ENCODE measurements at regions not wholly inside any gene's neighbourhood (a gene's known extent, or its start where the extent isn't known, plus 50 kb on each side); places are given as distances from the start of the nearest gene placed in this dataset.

- TF ChIP-seq TCF4 (CRISPR knock-in tag; IDR thresholded peaks at IDR 0.05; ENCODE audit: borderline replicate concordance) (no peak), TSHZ2 (CRISPR knock-in tag; IDR thresholded peaks at IDR 0.05) (no peak), POU6F1 (CRISPR knock-in tag; IDR thresholded peaks at IDR 0.05; ENCODE audit: borderline replicate concordance, low read depth) (no peak), RARB (CRISPR knock-in tag; IDR thresholded peaks at IDR 0.05) (no peak), ISL1 (CRISPR knock-in tag; IDR thresholded peaks at IDR 0.05) (no peak), CSRNP3 (CRISPR knock-in tag; IDR thresholded peaks at IDR 0.05) (no peak), CSDC2 (CRISPR knock-in tag; IDR thresholded peaks at IDR 0.05) (no peak), SNAI2 (CRISPR knock-in tag; IDR thresholded peaks at IDR 0.05) (no peak), PATZ1 (CRISPR knock-in tag; IDR thresholded peaks at IDR 0.05; ENCODE audit: borderline replicate concordance) (no peak), TOX (CRISPR knock-in tag; IDR thresholded peaks at IDR 0.05; ENCODE audit: borderline replicate concordance) (no peak), CREB5 (CRISPR knock-in tag; IDR thresholded peaks at IDR 0.05; ENCODE audit: low read depth) (no peak), ZFP3 (CRISPR knock-in tag; IDR thresholded peaks at IDR 0.05) (no peak), ZC3H10 (CRISPR knock-in tag; IDR thresholded peaks at IDR 0.05) (no peak), ESRRG (CRISPR knock-in tag; IDR thresholded peaks at IDR 0.05) (no peak)
- ATAC-seq = no peak
Observed at GRCh38 chr2:185640588-185640987, 98.0 kb upstream of the FSIP2 start.

GRCh38 chr2:185643434-185643833, 95.2 kb upstream of the FSIP2 start:
- no peak for ATAC-seq
- TF ChIP-seq GLIS3 (CRISPR knock-in tag; IDR thresholded peaks at IDR 0.05) (no peak), ISL1 (CRISPR knock-in tag; IDR thresholded peaks at IDR 0.05) (no peak), CSRNP3 (CRISPR knock-in tag; IDR thresholded peaks at IDR 0.05) (no peak), PPARA (CRISPR knock-in tag; IDR thresholded peaks at IDR 0.05; ENCODE audit: borderline replicate concordance) (no peak), BACH2 (CRISPR knock-in tag; IDR thresholded peaks at IDR 0.05; ENCODE audit: borderline replicate concordance) (no peak), ARNTL (CRISPR knock-in tag; IDR thresholded peaks at IDR 0.05; ENCODE audit: borderline replicate concordance, low read depth) (no peak), TOX (CRISPR knock-in tag; IDR thresholded peaks at IDR 0.05; ENCODE audit: borderline replicate concordance) (no peak), SNAI2 (CRISPR knock-in tag; IDR thresholded peaks at IDR 0.05) (no peak), ZFP3 (CRISPR knock-in tag; IDR thresholded peaks at IDR 0.05) (no peak), ZNF70 (CRISPR knock-in tag; IDR thresholded peaks at IDR 0.05) (no peak), CREB5 (CRISPR knock-in tag; IDR thresholded peaks at IDR 0.05; ENCODE audit: low read depth) (no peak)

Measured in SK-N-SH treated with all-trans-retinoic acid at 6 μM for 48 hours (cell line).